ENCODE measurements at regions not wholly inside any gene's neighbourhood (a gene's known extent, or its start where the extent isn't known, plus 50 kb on each side); places are given as distances from the start of the nearest gene placed in this dataset.

- TF ChIP-seq CTCF (IDR thresholded peaks at IDR 0.05; ENCODE audit: poor library complexity) = no peak
- TF ChIP-seq EZH2 (IDR thresholded peaks at IDR 0.05; ENCODE audit: borderline replicate concordance) = no peak
- TF ChIP-seq EZH2phosphoT487 (IDR thresholded peaks at IDR 0.05; ENCODE audit: low read depth, severe bottlenecking, unreplicated experiment) = no peak
Observed at GRCh38 chr2:2671826-2672225, 340.8 kb upstream of the MYT1L start.
